CD4-positive, alpha-beta T cell treated with Interleukin-6 at 100 ng/mL for 8 hours (primary cell): ENCODE measurements at regions not wholly inside any gene's neighbourhood (a gene's known extent, or its start where the extent isn't known, plus 50 kb on each side); places are given as distances from the start of the nearest gene placed in this dataset.

Experiments used
- DNase-seq: peaks from one replicate; pipeline ENCODE4 v3.0.0-alpha.2; 2020; ENCODE audit warnings: mixed read lengths, low spot score

DNA sequence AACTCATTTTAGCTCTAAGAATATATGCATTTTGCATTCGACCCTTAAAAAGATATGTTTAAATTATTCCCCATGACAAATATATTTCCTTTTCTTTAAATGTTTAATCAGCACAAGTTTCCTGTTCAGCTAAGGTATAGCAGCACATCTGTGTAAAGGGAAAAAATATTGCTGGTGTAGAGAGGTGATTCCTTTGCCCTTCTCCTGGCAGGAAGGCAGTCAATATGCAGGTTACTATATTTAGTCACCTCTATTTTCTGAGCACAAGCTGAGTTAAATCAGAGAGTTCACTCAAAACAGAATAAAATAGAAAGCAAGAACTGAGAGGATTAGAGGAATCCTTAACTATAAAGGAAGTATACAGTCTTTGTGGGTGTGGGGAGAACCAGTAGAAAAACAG is 274.4 kb upstream of the PCSK5 start:
- no peak for DNase-seq

DNA sequence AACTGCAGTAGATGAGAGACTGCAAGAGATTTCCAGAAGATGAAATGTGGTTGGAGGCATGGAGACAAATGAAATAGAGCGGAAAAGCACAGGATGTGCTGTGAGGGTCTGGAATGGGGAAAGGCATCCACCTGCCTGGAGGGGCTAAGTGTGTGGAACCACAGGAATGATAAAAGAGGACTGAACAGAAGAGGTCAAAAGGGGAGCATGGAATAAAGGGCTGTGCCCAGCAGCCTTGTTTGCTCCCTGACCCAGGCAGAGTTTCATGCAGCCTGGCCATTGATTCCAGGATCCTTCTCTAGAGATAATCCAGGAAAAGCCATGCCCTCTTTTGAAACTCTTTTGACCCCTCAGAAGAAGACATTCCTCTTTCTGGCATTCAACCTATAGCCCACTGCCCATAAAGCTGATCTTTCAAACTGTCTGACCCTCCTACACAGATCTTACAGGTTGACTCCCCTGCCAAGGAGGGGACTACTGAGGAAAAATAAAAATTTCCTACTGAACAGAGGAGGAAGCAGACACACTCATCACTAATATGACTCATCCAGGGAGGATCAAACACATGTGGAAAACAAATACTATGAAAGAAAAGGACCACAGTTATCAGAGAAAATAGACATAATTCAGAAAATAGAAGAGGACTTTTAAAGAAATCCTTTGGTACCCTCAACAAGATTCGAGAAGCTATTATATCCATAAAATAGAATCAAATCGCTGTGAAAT is 273.5 kb upstream of the PCSK5 start:
- DNase-seq = no peak

DNA sequence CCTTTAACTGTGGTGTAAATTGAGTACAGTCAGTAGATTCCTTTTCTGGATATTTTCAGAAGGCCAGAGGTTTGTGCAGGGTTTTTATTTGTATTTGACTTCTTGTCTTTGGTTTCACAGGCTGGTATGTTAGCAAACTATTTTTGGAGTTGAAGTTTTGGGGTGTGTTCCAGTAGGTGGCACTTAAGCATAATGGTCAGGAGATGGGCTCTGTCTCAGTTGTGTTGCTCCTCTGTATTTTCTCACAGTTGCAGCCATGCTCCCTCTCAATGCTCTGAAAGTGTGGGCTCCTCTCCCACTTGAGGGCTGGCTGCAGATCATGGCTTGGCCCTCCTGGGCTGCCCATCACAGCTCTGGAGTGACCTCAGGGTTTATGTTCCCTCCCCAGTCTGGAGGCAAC is 267.0 kb upstream of the PCSK5 start:
- no peak for DNase-seq

DNA sequence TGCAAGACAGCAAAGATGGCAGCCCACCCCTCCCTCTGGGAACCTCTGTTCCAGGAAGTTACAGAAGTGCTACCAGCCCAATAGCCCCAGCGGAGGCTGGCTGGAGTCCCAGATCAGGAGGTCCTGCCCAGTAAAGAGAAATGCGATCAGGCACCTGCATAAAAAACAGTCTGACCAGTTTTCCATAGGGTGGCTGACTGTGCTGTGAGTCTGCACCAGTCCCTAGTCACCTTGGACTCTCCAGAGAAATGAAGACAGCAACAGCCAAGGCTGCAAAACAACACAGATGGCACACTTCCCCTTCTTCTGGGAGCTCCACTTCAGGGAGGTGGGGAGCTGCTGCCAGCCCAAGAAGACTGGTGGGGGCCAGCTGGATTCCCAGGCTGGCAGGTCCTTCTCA is 265.5 kb upstream of the PCSK5 start:
- DNase-seq = no peak

DNA sequence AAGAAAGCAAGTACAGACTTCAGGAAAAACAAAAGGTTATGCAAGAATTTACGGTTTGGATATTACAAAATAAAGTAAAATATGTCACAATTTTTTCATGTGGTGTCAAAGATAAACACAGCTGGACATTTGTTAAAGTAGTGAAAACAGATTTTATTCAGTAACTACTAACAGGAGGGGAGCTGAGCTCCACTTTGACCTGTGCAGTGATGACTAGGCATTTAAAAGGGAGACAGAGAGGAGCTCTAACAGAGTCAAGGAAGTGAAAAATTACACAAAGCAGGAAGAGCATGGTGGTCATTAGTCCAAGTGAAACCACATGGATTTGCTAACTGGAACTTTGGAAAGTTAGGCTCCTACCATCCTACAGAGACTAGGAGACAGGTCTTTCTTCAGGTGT is 263.6 kb upstream of the PCSK5 start:
- no peak for DNase-seq

DNA sequence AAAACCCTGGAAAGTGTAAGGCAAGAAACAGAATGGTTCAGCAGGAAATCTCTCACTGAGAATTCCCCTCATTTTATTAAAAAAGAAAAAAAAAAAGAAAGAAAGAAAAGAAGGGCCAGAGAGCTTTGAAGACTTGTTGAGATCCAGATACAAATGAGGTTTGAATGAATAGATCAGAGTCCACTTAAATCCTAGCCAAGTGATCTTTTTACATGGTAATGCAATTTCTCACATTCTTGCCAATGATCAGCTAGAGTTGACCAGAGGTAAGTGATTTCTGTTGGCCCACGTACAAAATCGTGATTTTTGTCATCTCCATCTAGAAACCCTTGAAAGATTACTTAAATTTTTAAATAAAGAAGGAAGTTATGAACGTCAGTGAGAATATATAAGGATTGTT is 261.5 kb upstream of the PCSK5 start:
- DNase-seq = no peak

DNA sequence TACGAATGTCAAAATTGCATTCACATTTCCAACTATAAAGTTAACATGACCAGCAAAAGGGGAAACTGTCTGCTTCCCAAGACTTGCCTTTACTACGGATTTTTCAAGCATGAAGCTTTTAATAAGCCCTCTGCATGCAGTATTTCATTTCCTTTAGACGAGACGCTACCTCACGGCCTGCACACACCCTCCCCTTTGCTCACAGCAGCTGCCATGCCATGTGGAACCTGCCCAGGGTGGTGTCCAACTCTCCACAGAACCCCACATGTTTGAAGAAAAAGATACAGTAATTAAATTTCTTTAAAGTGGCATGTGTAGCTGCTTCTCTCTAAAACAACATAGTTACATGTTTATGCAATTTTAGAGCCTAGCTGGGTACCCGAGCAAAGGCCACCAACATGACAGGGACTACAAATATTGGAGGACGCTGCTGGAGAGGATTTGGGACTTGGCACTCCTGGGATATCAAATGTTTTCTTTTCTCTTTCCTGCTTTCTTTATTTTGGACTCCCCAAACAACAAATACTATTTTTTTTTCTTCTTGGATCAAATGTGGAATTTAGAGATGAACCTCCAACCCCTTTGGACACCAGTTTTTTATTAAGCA is 256.9 kb upstream of the PCSK5 start:
- no peak for DNase-seq

DNA sequence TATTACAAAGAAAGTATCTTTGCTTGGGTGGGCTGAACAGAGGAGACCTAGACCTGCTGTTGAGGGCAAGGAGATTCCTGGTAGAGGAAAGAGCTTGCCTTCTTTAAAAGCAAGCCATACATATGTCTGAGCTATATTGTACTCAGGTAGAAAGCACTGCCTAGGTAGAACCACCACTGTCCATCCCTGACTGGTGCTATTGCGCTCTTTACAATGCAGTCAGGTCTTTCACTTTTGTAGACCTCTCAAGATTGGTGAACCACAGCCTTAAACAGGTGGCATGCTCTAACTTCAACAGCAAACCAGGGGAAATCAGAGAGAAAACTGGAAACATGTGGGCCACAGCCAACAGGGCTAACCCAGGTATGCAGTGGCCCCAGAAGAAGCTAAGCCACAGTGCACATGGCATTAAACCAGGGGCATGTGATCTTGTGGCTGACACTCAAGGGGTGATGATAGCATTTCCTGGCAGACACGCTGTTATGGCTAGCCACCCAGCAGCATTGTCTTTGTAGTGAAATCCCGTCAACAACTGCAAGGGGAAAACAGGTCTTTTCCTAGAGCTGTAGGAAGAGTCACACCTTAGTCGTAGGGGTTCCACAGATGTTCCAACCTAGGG is 253.9 kb upstream of the PCSK5 start:
- no peak for DNase-seq

DNA sequence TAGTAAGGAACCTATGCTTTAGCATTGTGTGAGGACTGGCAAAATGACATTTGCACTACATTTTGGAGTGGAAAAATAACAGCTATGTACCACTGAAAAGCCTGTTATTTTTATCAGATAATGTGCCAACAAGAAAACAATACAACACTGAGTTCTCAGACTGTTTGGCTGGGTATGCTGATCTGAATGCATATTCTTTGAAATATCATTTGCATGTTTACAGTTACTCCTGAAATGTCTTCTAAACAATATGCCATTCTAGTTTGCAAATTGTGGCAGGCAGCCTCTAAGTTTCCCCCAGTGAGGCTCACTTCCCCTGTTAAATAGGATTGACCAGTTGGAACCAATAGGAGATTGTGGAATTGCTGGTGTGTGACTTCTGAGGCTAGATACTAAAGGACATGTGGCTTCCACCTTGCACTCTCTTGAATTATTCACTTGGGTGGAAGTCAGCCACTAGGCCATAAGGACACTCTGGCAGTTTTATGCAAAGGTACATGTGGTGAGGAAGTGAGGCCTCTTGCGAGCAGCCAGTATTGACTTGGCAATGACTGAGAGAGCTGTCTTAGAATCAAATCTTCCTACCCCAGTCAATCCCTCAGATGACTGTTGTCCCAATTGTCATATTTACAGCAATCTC is 250.4 kb upstream of the PCSK5 start:
- DNase-seq = no peak

DNA sequence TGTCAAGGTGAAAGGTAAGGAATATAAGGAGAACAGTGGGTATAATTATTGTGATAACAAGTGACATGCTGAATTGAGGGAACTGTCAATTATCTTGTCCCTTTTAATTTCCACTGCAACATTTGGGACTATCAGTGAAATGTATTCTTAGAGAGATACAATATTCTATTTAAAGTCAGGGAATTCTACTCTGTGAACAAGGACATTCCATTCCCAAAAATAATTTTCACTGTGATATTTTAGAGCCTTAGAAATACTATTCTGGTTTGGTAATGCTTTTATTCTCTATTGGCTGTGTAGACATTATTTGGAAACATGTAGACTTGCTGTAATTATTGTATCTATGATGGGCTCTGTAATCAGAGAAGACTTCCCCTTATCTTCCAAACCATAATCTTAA is 248.0 kb upstream of the PCSK5 start:
- DNase-seq = no peak

DNA sequence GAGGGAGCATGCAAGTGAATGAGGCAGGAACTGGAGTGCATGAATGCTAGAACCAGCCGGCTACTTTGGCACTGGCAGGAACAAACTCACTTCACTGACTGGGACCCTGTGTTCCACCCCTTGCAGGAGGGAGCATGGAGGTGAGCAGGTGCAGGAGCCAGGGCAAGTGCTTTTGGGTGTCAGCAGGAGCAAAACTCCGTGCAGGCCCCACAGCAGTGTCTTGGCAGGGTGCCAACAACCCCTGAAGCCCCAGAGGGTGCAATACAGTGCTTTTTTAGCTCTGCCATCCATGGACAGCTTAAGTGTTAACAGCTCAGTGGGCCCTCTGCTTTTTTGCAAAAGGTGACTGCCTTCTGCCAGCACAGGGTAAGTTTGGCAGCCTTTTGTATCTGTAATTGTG is 245.8 kb upstream of the PCSK5 start:
- DNase-seq = no peak

DNA sequence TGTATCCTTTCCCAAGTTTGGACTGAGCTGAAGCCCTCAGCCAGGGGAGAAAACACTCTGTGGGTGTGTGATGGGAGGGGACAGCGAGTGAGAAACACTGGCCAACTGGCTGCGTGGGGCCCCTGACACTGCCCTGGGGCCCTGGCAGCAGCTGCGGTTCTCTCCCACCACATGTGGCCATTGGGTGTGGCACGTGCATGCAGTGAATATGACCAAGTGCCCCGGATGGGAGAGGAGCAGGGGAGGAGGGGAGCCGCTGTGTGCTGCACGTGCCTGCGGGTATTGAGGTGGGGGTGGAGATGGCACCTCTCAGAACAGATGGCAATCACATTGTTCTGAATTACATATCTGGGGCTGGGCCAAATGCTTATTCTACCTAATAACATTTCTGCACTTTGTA is 242.4 kb upstream of the PCSK5 start:
- no peak for DNase-seq

DNA sequence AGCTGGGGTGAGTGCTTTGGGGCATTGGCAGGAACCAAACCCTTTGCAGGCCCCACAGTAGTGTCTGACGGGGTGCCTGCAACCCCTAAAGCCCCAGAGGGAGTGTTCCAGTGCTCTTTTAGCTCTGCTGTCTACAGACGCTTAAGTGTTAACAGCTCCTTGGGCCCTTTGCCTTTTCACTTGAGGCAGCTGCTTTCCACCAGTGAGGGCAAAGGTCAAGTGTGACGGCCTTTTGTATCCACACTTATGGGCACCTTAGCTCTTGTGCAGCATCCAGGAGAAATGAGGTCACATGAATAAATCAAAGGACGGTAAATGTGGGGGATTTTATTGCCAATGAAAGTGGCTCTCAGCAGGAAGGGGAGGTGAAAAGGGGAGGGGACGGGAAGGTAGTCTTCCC is 241.4 kb upstream of the PCSK5 start:
- no peak for DNase-seq

DNA sequence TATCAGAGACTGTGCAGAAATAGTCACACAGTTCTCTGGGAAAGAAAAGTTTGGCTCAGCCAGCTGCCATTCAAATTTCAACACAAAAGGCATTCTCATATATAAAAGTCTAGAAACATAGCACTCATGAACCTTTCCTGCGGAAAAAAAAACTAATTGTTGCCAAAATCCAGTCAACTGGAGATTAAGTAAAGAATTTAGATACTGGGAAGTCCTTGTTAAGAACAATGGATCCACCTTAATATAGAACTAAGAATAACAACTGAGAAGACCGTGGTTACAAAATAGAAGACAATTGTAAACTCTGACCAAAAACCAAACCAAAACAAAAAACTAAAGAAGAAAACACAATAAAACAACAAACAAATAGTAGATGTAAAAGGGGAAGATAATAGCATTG is 238.8 kb upstream of the PCSK5 start:
- DNase-seq = no peak

DNA sequence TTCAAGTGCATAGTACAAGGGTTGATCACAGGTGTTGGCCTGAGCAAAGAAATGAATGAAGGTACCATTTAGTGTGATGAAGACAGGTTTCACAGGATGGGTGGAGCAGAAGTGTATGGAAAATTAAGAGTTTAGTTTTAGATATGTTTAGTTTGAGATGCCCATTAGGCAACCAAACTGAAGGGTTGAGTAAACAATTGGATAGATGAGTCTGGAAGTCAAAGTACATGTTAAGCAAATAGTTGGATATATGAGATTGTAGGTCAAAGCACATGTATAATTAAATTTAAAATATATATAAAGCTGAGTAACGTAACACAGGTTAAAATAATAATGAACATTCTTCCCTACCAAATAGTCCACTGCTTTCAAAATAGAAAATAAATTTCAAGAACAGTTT is 237.1 kb upstream of the PCSK5 start:
- no peak for DNase-seq

DNA sequence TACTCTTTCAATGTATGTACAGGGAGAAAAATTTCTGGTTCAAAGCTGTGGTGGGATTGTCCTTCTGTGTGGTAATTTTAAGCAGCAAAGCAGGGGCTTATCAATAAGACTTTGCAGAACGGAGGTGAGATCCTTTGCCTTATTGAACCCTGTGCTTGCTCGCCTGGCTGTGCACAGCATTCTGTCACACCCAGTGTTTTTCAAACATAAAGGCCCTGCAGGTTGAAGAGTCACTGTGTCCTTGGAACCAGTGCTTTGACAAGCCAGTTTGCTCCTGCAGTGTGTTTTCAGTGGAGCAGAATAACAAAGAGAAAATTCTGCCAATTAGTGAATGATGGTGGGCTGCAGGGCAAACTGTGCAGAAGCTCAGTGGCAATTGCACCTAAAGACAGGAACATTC is 236.7 kb upstream of the PCSK5 start:
- no peak for DNase-seq

DNA sequence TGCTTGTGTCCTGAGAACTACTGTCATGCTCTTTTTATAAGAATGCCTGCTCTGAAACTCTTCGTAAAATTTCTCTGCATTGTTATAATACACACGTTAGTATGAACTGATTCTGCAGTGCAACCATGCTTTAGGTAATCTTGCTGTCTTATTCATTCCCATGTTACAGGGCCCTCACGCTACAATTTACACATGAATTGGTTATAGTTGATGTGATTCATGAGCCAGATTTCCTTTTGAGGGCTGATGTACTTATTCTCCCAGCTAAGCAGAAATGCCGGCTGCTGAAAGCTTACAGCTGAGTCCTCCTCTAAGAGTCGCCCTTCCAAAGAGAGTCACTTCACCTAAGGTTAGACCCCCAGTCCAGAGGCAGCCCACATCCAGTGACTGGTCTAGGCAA is 233.5 kb upstream of the PCSK5 start:
- DNase-seq = no peak

DNA sequence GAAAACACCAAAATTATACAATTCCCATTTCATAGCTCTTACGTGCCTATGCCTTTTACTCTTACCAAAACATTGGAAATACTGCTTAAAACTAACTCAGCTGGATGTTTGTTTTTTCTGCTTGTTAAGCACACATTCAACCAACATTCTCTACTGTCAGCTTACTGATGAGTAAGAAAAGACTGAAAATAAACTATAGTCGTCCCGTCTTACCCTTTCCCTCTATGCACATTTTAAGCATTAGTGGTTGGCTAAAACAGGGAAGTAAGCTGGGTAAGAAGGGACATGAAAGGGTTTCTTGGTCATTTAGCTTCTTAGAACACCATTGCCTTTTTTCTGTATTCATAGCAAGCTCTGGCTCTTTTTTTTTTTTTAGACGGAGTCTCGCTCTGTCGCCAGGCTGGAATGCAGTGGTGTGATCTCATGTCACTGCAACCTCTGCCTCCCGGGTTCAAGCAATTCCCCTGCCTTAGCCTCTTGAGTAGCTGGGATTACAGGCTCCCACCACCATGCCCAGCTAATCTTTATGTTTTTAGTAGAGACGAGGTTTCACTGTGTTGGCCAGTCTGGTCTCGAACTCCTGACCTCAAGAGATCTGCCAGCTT is 232.1 kb upstream of the PCSK5 start:
- no peak for DNase-seq

DNA sequence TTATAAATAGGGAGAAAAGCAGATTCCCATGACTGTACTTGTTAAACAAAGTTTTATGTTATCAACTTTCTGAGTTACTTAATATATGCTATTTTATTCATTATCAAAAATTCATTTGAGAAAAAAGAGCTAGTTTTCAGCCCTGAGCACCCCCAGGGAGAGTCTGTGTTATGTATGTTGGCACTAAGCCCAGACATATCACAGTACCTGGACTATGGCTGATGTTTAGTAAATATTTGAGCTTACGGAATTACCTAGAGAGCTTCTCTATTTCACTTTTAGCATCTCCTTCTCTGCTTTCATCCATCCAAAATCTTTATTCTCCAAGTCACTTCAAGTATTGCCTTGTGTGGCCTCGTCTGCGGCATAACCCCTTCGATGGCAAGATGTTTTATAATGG is 225.9 kb upstream of the PCSK5 start:
- no peak for DNase-seq

DNA sequence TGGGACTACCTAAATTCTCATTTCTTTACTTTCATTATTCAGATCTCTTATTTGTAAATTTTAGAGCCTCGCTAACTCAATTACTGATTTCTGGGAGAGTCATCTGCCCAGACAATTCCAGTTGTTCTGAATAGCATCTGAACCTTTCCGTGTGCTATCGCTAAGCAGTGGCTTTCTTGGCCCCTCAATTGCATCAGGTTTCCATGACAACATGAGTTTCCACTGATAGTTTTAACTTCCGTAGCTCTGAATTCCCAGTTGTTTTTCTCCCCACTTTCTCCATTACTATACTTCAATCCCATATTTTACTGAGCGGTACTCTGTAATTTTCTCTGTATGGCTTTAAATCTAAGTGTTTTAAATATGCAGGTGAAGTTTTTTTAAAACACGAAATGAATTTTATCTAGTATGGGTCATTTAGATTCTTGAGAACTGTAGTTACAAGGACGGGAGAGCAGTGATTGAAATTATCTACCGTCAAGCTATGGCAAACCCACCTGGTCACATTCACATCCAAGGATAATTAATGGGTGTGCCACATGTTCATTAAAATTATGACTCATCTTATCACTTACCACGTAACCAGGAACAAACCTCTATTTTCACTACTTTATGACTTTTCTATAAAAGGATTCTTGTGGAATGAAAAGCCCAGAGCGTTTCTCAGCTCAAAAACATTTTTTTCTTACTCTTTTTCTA is 223.5 kb upstream of the PCSK5 start:
- DNase-seq = no peak

DNA sequence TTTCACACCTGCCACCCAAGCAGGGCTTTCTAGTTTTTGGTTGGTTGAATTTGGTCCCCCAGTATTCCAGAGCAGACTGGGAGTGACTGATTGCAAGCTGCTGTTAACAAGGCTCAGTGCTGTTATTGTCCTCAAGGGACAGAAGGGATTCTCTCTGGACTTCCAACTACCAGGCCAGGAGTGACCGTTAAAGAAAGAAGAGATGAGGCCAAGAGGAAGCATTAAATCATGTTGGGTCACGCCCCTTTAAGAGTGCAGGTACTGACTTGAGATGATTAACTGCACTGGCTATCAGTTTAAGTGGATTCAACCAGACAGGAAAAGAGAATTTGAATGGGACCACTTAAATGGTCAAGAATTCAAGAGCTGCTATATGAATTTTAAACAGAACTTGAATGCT is 220.8 kb upstream of the PCSK5 start:
- DNase-seq = no peak

DNA sequence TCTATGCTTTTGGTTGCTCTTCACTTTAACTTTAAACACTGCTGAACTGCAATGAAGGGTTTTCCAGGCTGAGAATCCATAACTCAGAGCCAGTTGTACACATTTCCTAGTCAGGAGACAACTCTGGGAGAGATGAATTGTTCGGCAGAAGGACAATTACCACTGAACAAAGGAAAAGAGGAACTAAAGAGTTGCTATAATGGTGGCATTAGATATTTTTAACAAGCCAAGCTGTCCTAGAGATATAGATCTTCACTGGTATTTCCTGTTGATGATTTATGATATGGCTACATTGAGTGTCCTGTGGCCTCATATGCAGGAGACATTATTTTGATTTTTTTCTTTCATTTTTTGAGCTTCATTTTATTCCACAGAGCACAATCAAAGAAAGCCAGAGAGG is 219.1 kb upstream of the PCSK5 start:
- no peak for DNase-seq
